HCT116 (cell line): ENCODE measurements at regions not wholly inside any gene's neighbourhood (a gene's known extent, or its start where the extent isn't known, plus 50 kb on each side); places are given as distances from the start of the nearest gene placed in this dataset.

Source experiments
- ATAC-seq: fragments of 200-7000 bp; cut with Tn5 transposase; 2 replicates; pipeline ENCODE4 v1.9.1; 2020; ENCODE audit warnings: mild to moderate bottlenecking, moderate library complexity
- BruUV-seq: library from RNA; stranded (reverse); fragments of 400-500 nt; replicated peaks from 2 replicates; lab custom pipeline; 2021; lab: Mats Ljungman, UMichigan
- CTCF ChIA-PET: fragments of 300-600 bp; sonication (Branson Sonifier 250); formaldehyde crosslinking; loops from one replicate; lab custom pipeline; 2021; ENCODE audit warnings: antibody characterized with exemption; lab: Charles Lee
- POLR2A ChIA-PET: fragments of 300-600, 350-600 bp; sonication (Branson Sonifier 250); formaldehyde crosslinking; loops from one replicate; lab custom pipeline; 2021; ENCODE audit warnings: antibody characterized with exemption; lab: Charles Lee
- RAD21 ChIA-PET, 2 experiments: fragments of 300-600 bp; sonication (Branson Sonifier 250); formaldehyde crosslinking; loops; one replicate each; lab custom pipeline; 2023; ENCODE audit warnings: low total read pairs in 2 of 2; ENCODE audit not compliant: uncharacterized antibody in 2 of 2, unreplicated experiment in 2 of 2, low non-redundant PET in 1 of 2; lab: Charles Lee
- DNase-seq: peaks from one replicate; pipeline ENCODE4 v3.0.0-alpha.2; 2010; ENCODE audit warnings: low read depth, low spot score
- H2AFZ ChIP-seq: fragments of 200-600 bp; shearing (Covaris generic), sonication (generic); 2 replicates; pipeline ENCODE4 v1.6.1; 2017; ENCODE audit warnings: low read depth, mixed run types, mixed read lengths, antibody characterized with exemption, low read length; ENCODE audit not compliant: poor library complexity, severe bottlenecking
- H3K27ac ChIP-seq: 2 replicates; pipeline ENCODE4 v1.5.1; 2012; ENCODE audit warnings: low read depth, low read length
- H3K27me3 ChIP-seq: fragments of 200-600 bp; sonication (generic); 2 replicates; pipeline ENCODE4 v1.6.1; 2016; ENCODE audit warnings: mixed run types, low read length, mixed read lengths; ENCODE audit not compliant: insufficient read depth
- H3K36me3 ChIP-seq, 2 experiments: fragments of 200-500 bp in 1 of 2; fragments of 200-600 bp in 1 of 2; sonication (Bioruptor generic) in 1 of 2; sonication (generic) in 1 of 2; 2 replicates each; pipeline versions ENCODE4 v1.5.1 to v1.6.1; 2014 to 2016; ENCODE audit warnings: low read length in 2 of 2, inconsistent platforms in 1 of 2, mixed read lengths in 1 of 2, mixed run types in 1 of 2; ENCODE audit not compliant: insufficient read depth in 2 of 2, control insufficient read depth in 1 of 2
- H3K4me1 ChIP-seq, 2 experiments: fragments of 200-600 bp in 1 of 2; sonication (generic) in 1 of 2; 2 replicates each; pipeline versions ENCODE4 v1.5.1 to v1.6.1; 2012 to 2017; ENCODE audit warnings: low read length in 2 of 2, inconsistent platforms in 1 of 2, mild to moderate bottlenecking in 1 of 2, mixed read lengths in 1 of 2, mixed run types in 1 of 2, moderate library complexity in 1 of 2; ENCODE audit not compliant: insufficient read depth in 2 of 2, control insufficient read depth in 1 of 2
- H3K4me2 ChIP-seq: fragments of 200-600 bp; sonication (generic); 2 replicates; pipeline ENCODE4 v1.6.1; 2017; ENCODE audit warnings: mixed run types, low read length, mixed read lengths
- H3K4me3 ChIP-seq, 2 experiments: fragments of 200-600 bp in 1 of 2; sonication (generic) in 1 of 2; replicated peaks in 1 of 2; 2 replicates each; pipeline ENCODE4 v1.5.1; 2011 to 2016; ENCODE audit warnings: low read length in 2 of 2, control low read depth in 1 of 2, low read depth in 1 of 2, mild to moderate bottlenecking in 1 of 2, mixed read lengths in 1 of 2, mixed run types in 1 of 2
- H3K79me2 ChIP-seq: fragments of 200-600 bp; sonication (generic); 2 replicates; pipeline ENCODE4 v1.6.1; 2017; ENCODE audit warnings: mild to moderate bottlenecking, mixed run types, low read length, moderate library complexity, mixed read lengths; ENCODE audit not compliant: insufficient read depth
- H3K9ac ChIP-seq: fragments of 200-600 bp; sonication (generic); 2 replicates; pipeline ENCODE4 v1.6.1; 2016; ENCODE audit warnings: low read length, mixed read lengths
- H3K9me2 ChIP-seq: fragments of 200-600 bp; sonication (generic), shearing (Covaris generic); 2 replicates; pipeline ENCODE4 v1.6.1; 2017; ENCODE audit warnings: mixed run types, mild to moderate bottlenecking, moderate library complexity; ENCODE audit not compliant: insufficient read depth
- H3K9me3 ChIP-seq, 2 experiments: fragments of 200-500 bp in 1 of 2; fragments of 200-600 bp in 1 of 2; sonication (Bioruptor generic) in 1 of 2; sonication (generic) in 1 of 2; 2 replicates each; pipeline ENCODE4 v1.6.1; 2014 to 2017; ENCODE audit warnings: low read length in 2 of 2, mixed read lengths in 2 of 2, inconsistent platforms in 1 of 2, low read depth in 1 of 2, mild to moderate bottlenecking in 1 of 2, mixed run types in 1 of 2, moderate library complexity in 1 of 2; ENCODE audit not compliant: control insufficient read depth in 1 of 2, insufficient read depth in 1 of 2
- H4K20me1 ChIP-seq: fragments of 200-600 bp; sonication (generic), shearing (Covaris generic); 2 replicates; pipeline ENCODE4 v1.6.1; 2017; ENCODE audit warnings: mixed run types, mild to moderate bottlenecking, moderate library complexity; ENCODE audit not compliant: insufficient read depth
- EGR1 ChIP-seq: IDR thresholded peaks from 2 replicates; pipeline ENCODE4 v1.6.1; 2012; ENCODE audit warnings: low read depth
- ELF1 ChIP-seq: IDR thresholded peaks from 2 replicates; pipeline ENCODE4 v1.6.1; 2012; ENCODE audit warnings: low read depth, borderline replicate concordance
- EZH2 ChIP-seq: fragments of 200-600 bp; sonication (generic); IDR thresholded peaks from 2 replicates; pipeline ENCODE4 v1.6.1; 2017; ENCODE audit warnings: antibody characterized with exemption, mixed run types
- EZH2phosphoT487 ChIP-seq: fragments of 200-600 bp; IDR thresholded peaks from 2 replicates; pipeline ENCODE4 v1.6.1; 2018; ENCODE audit warnings: antibody characterized with exemption, borderline replicate concordance
- MAX ChIP-seq: IDR thresholded peaks from 2 replicates; pipeline ENCODE4 v1.6.1; 2012
- RAD21 ChIP-seq: IDR thresholded peaks from 2 replicates; pipeline ENCODE4 v1.6.1; 2012; ENCODE audit warnings: low read depth, mild to moderate bottlenecking
- REST ChIP-seq: IDR thresholded peaks from 2 replicates; pipeline ENCODE4 v1.6.1; 2012; ENCODE audit warnings: low read depth
- SIN3A ChIP-seq: IDR thresholded peaks from 2 replicates; pipeline ENCODE4 v1.6.1; 2012; ENCODE audit warnings: low read depth
- SP1 ChIP-seq: IDR thresholded peaks from 2 replicates; pipeline ENCODE4 v1.6.1; 2012; ENCODE audit warnings: low read depth
- SRF ChIP-seq: IDR thresholded peaks from 2 replicates; pipeline ENCODE4 v1.6.1; 2012; ENCODE audit warnings: low read depth
- TCF7L2 ChIP-seq: IDR thresholded peaks from 2 replicates; pipeline ENCODE4 v1.7.0; 2011; ENCODE audit warnings: borderline replicate concordance, inconsistent platforms; ENCODE audit not compliant: insufficient read depth, insufficient read length; ENCODE audit errors: extremely low read depth
- ZBTB33 ChIP-seq: IDR thresholded peaks from 2 replicates; pipeline ENCODE4 v1.6.1; 2011; ENCODE audit warnings: mild to moderate bottlenecking, low read length, moderate library complexity; ENCODE audit not compliant: insufficient replicate concordance; ENCODE audit errors: extremely low read depth
- ZNF274 ChIP-seq: fragments of 200-500 bp; sonication (Bioruptor generic); IDR thresholded peaks from 2 replicates; pipeline ENCODE4 v1.6.1; 2014; ENCODE audit warnings: mild to moderate bottlenecking, low read depth, low read length, inconsistent platforms
- intact Hi-C: fragments of 100-400 bp; cut with micrococcal nuclease; formaldehyde crosslinking; loops from 2 replicates; pipeline ENCODE4 v1.10.0; 2022

GRCh38 chr5:166505544-166505943 is 1785.9 kb upstream of the WWC1 start:
- Histone ChIP-seq H3K4me1 (no peaks in the 10 kb centered on the region), H2AFZ (no peak overlapping the region), H3K4me3 (no peak overlapping the region), H3K9me3 (peaks cover 0 to 28% of the 10 kb centered on the region in 2 experiments; a peak in 2 of 4 replicates), H3K36me3 (no peaks in the 10 kb centered on the region), H3K9ac (no peak overlapping the region), H3K79me2 (no peaks in the 10 kb centered on the region), H3K9me2 (no peaks in the 10 kb centered on the region), H3K27ac (no peak overlapping the region), H3K4me2 (no peak overlapping the region), H3K27me3 (no peaks in the 10 kb centered on the region), H4K20me1 (no peaks in the 10 kb centered on the region)
- BruUV-seq: no TSS peak
- TF ChIP-seq EZH2 (no peak), EZH2phosphoT487 (no peak), SIN3A (no peak)
- CTCF ChIA-PET: no interaction called here
- RAD21 ChIA-PET: no interaction called here
- intact Hi-C loops: no loop called here
- POLR2A ChIA-PET: no interaction called here
- ATAC-seq (no peak), DNase-seq (no peak)

GRCh38 chr5:166507810-166508425 is 1783.5 kb upstream of the WWC1 start:
- Histone ChIP-seq H3K9me2 (no peaks in the 10 kb centered on the region), H3K4me2 (no peak overlapping the region), H3K36me3 (no peaks in the 10 kb centered on the region), H3K27ac (no peak overlapping the region), H3K79me2 (no peaks in the 10 kb centered on the region), H4K20me1 (no peaks in the 10 kb centered on the region), H3K9me3 (peaks cover 0 to 15% of the 10 kb centered on the region in 2 experiments; a peak in 2 of 4 replicates), H3K4me3 (no peak overlapping the region), H2AFZ (no peak overlapping the region), H3K9ac (no peak overlapping the region), H3K27me3 (no peaks in the 10 kb centered on the region), H3K4me1 (no peaks in the 10 kb centered on the region)
- POLR2A ChIA-PET: interaction anchor here (0.6 kb wide), 1 partner anchor 1132 kb away, joined by 3 read pairs; no protein-coding TSS in a partner anchor
- TF ChIP-seq TCF7L2: no peak
- no peak for TF ChIP-seq SP1
- no peak for TF ChIP-seq SIN3A
- TF ChIP-seq MAX: no peak
- TF ChIP-seq SRF: no peak
- TF ChIP-seq EGR1: no peak
- no peak for TF ChIP-seq ELF1
- TF ChIP-seq EZH2phosphoT487: no peak
- no peak for TF ChIP-seq ZBTB33
- TF ChIP-seq RAD21: no peak
- TF ChIP-seq EZH2: no peak
- no peak for TF ChIP-seq REST
- TF ChIP-seq ZNF274: no peak
- RAD21 ChIA-PET: no interaction called here
- intact Hi-C loops: no loop called here
- CTCF ChIA-PET: no interaction called here
- no TSS peak for BruUV-seq
- no peak for ATAC-seq
- DNase-seq: no peak
